ENCODE measurements at regions not wholly inside any gene's neighbourhood (a gene's known extent, or its start where the extent isn't known, plus 50 kb on each side); places are given as distances from the start of the nearest gene placed in this dataset.

DNA sequence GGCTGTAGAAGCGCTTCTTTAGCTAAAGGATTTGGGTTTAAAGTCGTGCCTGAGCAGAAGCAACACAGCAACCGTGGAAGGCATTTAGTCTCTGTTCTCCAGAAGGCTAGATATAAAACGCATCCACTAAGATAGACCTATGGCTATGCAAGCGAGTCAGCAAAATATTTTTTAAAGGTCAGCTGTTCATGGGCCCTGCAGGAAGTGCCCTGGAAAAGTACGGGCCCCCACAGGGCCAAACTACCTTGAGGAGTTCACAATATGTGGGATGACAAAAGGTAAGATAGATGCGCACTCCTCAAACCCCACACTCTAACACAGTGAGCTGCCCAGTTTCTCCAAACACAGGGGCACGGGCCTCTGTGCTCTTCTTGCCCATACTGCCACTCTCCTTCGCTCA is 261.6 kb downstream of the VPS13C start:
- DNase-seq: no peak

DNA sequence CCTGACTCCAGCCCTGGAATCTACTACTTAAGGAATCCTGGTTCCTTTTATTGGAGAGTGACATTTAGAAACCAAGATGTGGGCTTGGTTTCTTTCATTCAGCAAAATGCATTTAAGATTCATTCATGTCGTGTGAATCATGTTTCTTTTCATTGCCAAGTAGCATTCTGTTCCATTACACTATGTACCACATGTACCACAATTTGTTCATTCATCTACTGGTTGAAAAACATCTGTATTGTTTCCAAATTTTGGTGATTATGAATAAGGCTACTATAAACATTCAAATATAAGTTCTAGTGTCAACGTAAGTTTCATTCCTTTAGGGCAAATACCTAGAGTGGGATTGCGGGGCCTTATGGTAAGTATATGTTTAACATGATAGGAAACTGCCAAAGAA is 264.2 kb downstream of the VPS13C start:
- DNase-seq: no peak

DNA sequence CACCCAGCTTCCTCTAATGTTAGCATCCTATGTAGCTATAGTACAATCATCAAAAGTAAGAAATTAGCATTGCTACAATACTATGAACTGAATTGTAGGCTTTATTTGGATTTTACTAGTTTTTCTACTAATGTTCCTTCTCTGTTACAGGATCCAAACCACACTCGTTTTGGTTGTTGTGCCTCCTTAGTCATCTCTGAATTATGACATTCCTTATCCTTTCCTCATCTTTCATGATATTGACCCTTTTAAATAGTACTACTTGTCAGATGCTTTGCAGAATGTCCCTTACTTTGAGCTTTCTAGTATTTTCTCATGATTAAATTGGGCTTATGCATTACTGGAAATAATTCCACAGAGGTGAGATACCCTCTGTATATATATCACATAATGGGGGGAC is 265.4 kb downstream of the VPS13C start:
- DNase-seq: no peak

DNA sequence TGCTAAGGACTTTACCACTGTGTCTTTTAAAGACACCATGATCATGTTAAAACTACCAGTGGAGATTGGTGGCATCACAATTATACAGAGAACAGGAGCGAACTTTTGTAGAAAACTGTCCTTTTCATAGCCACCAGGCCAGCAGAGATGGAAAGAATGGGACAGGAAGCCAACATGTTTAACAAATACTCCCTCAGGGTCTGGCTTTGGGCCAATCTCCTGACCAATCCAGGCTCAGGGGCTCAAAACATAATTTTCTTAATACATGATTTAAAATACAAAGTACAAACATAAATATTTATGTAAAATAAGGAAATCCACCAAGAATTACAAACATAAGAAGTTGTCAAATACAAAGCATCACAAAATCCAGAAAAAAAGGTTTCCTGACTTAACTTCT is 266.0 kb downstream of the VPS13C start:
- no peak for DNase-seq

DNA sequence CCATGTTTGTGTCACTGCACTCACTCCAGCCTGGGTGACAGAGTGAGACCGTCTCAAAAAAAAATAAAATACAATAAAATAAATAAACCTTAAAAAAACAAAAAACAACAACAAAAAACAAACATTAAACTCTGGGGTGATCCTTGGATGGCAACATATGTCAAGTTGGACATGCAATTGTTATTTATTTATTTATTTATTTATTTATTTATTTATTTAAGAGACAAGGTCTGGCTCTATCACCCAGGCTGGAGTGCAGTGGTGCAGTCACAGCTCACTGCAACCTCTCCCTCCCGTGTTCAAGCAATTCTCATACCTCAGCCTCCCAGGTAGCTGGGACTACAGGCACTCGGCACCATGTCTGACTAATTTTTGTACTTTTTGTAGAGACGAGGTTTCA is 275.5 kb downstream of the VPS13C start:
- DNase-seq: no peak

DNA sequence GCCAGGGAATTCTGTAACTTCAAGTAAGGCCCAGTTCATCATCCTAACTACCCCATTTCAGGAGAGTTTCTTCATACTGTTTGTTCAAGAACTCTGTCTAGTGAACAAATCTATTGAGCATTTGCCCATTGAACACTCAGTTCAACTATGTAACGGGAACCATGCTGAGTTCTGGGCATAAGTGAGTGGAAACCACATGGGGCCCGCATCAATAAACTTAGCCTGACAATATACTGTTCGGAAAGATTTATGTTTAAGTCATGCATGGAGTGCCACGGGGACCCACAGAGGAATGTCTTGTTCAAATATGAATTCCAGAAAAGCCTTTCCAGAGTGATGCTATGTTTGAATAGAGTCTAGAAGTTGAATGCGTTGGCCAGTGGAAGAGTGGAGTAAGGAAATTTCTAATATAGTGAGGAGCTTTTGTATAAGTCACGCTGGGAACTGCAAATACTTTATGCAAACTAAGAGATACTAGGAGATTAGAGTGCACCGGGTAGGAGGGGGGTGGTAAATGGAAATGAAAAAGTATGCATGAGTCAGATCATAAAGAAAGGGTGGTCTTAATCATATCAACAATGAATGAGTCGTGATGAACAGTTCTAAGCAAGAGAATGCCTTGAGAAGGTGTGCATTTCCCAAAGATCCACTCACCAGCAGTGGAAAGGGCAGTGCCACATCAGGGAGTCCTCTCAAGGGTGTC is 279.8 kb downstream of the VPS13C start:
- DNase-seq: no peak

DNA sequence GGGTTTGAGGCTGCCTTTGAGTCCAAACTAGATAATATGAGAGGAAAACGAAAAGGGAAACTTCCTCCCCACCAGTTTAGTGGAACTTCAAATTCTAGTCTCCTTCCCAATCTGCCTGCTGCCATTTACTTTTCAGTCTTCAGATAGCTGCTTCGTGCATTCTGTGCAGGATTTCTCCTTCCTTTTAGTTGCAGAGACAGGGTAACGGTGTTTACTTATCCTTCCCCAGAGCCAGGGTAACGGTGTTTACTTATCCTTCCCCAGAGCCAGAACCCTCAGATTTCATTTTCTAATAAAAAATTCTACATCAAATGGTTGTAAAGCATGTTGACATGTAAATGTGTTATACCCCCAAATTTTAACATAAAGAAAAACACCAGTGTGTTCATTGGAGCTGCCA is 282.6 kb downstream of the VPS13C start:
- DNase-seq: no peak

- no peak for DNase-seq
Measured at GRCh38 chr15:61769557-61769956, 290.7 kb downstream of the VPS13C start.

DNA sequence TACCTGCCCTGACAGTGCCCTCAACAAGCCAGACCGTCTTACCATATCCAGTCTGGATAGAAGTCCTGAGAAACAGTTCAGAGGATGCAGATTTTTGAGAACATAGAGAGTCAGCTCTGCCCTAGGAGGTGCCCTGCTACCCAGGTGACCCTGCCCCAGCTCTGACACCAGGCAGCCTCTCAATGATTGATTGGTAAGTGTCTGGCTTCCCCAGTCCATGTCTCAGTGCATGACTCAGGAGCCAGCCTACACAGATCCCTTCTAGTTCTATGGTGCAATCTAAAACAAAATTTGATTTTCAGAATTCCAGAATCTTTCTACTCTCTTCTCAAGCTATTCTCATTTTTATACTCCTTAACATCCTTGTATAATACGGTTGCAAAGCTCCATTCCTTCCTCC is 292.1 kb downstream of the VPS13C start:
- no peak for DNase-seq

GRCh38 chr15:61764981-61765380 is 295.3 kb downstream of the VPS13C start:
- DNase-seq: no peak

DNA sequence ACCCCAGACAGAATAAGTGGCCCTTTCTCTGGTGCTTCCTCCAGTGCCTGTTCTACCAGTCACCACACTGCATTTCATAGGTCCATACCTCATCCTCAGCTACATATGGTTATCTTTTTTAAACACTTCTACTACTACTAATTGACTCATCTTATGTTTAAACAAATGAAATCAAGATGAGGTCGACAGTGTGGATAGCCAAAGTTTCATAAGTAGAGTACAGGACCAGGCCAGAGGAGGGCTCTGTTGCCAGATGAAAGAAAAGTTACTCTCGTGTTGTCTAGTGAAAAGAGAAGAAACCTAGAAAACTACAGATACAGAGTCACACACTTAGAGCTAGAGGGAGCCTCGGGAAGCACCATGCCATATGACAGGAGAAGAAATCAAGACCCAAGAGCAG is 296.1 kb downstream of the VPS13C start:
- no peak for DNase-seq

GRCh38 chr15:61762676-61763075 is 297.6 kb downstream of the VPS13C start:
- DNase-seq: no peak

DNA sequence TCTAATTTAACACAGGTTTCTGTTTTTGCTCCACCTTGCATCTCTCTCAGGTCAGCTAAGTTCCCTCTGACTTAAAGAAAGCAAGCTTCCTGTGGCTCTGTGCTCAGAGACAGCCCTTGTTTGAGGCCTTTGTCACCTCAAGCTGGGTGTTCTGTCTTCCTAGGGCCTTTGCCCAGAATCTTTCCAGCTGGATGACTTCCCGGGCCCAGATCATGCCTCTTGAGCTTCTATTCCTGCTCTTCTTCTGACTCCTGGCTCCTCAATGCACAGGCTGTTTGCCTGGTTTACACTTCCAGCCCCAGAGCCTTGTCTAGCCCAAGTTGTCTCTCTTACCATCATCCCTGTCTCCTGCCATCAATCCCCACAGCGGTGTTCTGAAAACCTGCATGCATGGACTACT is 300.6 kb downstream of the VPS13C start:
- DNase-seq: no peak

- DNase-seq: no peak
Measured at GRCh38 chr15:61756071-61756820, 304.0 kb downstream of the VPS13C start.

DNA sequence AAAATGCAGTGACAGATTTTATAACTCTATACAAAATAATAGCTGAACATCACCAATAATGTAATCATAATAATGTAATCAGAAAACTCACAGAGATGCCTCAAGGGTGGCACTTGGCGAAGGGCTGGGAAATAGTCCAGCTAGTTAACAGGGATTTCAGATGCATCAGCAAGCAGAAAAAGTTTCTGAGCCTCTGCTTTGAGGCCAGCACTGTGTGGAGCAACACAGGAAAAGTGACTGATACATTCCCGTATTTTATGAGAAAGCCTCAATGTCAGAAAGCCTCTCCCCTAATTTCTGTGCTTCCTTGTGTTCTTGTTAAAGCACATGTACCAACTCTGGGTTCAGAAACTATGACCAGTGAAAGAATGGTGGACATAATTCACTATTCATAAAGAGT is 304.8 kb downstream of the VPS13C start:
- no peak for DNase-seq

DNA sequence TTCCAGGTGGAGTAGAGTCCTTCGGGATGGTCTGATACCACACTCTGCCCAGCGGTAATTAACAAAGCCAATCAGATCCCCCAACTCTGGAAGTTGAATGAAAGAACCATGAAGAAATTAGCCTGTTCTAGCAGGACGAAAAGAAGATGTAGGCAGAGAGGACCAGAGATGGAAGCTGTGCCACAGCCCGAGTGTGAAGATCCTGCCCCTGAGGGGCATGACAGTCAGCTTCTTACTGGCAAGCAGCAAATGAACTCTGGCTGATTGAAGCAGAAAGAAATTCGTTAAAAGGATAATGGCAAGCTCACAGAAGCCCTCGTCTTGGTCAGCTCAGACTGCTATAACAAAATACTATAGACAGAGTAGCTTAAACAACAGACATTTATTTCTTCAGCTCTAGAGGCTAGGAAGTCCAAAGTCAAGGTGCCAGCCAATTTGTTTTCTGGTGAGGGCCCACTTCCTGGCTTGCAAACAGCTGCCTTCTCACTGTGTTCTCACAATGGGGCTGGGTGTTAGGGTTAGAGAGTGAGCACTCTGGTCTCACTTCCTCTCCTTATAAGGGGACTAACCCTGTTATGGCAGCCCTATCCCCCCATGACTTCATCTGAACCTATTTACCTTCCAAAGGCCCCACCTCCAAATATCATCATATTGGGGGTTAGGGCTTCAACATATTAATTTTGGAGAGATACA is 307.1 kb downstream of the VPS13C start:
- no peak for DNase-seq

- no peak for DNase-seq
Measured at GRCh38 chr15:61752001-61752400, 308.2 kb downstream of the VPS13C start.

- DNase-seq: no peak
Measured at GRCh38 chr15:61750271-61751084, 309.8 kb downstream of the VPS13C start.

DNA sequence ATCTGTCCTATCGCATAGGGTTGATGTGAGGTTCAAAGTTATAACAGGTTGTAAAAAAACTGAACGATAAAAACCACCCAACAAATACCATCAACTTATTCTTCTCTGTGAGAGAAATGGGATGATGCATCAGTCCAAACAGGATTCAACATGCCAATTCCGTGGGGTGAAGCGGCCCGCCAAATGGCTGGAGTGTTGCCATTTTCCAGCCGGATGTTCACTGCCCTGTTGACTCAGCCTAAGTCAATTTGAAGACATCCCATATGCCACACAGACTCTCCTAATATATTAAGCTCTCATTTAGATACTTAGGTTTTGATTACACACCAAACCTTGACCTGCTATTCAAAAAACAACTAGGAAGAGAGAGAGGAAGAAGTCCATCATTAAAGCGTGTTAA is 311.1 kb downstream of the VPS13C start:
- DNase-seq: no peak

DNA sequence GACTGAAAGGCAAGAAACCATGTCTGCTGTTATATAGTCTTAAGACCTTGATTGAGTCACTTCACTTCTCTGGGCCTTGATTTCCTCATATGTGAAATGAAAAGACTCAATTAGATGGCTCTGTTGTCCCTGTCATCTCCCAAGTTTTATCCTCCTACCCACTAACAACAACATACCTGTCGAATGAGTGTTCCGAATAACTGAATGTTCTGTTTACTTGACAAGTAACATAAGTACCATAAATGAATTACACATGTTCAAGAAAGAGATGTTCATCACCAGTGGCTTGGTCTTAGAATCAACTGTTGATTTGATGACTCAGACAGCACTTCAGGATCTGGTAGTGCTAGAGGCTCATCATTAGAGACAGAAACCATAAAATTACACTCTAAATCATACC is 311.7 kb downstream of the VPS13C start:
- DNase-seq: no peak

GRCh38 chr15:61746589-61746988 is 313.7 kb downstream of the VPS13C start:
- no peak for DNase-seq

DNA sequence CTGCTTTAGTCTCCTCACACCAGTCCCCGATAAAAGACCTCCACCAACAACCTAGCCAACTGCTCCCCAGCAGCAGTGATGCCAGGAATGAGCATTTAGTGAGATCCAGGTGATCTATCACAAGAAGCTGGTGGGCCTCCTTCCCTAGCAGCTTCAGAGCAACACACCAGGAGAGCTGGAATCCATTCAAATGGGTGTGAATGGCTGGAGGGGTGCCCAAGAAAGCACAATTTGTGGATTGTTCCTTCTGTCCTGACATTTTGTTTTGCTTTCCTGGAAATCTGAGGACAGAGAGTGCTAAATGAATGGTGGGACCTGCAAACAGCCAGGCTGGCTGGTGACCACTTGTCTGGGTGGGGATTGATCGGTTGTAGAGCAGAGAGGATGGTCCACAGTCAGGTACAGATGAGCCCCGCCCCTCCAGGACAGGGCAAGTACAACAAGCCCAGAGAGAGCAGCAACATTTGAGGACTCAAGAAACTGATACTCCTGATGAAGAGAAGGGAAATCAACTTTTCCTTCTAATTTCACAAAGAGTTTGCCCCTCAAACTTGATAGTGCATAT is 316.8 kb downstream of the VPS13C start:
- DNase-seq: no peak

DNA sequence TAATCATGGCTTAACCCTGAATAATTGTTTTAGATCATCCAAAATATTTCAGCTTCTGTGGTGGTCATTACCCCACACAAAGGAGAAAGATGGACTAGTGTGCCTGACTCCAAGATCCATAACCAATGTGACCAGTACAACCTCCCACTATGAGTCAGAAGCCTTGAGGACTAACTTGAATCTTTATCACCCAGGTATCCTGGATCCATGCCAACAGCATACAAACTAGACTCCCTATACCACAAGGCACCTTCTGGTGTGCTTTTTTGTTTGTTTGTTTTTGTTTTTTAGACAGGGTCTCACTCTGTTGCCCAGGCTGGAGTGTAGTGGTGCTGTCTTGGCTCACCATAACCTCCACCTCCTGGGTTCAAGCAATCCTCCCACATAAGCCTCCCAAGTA is 317.7 kb downstream of the VPS13C start:
- DNase-seq: no peak

Data from stimulated activated CD4-positive, alpha-beta T cell treated with anti-CD3 and anti-CD28 coated beads, Interleukin-4, amount 100 ng/mL, for 4 hours (primary cell).